PC-9 (cell line): ENCODE measurements at regions not wholly inside any gene's neighbourhood (a gene's known extent, or its start where the extent isn't known, plus 50 kb on each side); places are given as distances from the start of the nearest gene placed in this dataset.

ENCODE experiments used
- BruUV-seq: library from RNA; stranded (reverse); fragments of 400-500 nt; replicated peaks from 2 replicates; lab custom pipeline; 2021; lab: Mats Ljungman, UMichigan
- CTCF ChIA-PET: fragments of 300-600 bp; sonication (Branson Sonifier 250); formaldehyde crosslinking; loops from one replicate; lab custom pipeline; 2022; ENCODE audit warnings: antibody characterized with exemption; lab: Charles Lee
- POLR2A ChIA-PET: fragments of 300-600 bp; sonication (Branson Sonifier 250); formaldehyde crosslinking; loops from one replicate; lab custom pipeline; 2022; ENCODE audit warnings: antibody characterized with exemption; ENCODE audit not compliant: unreplicated experiment; lab: Charles Lee
- DNase-seq, 2 experiments: peaks; one replicate each; pipeline versions ENCODE4 v3.0.0 to v3.0.0-alpha.2; 2015 to 2022; ENCODE audit warnings: mixed read lengths in 1 of 2
- H2AFZ ChIP-seq: fragments of 200-600 bp; sonication (generic); 2 replicates; pipeline ENCODE4 v1.8.1; 2017; ENCODE audit warnings: antibody characterized with exemption
- H3F3A ChIP-seq: fragments of 200-600 bp; sonication (generic); 2 replicates; pipeline ENCODE4 v1.8.1; 2017; ENCODE audit warnings: antibody characterized with exemption, mild to moderate bottlenecking, low read depth; ENCODE audit not compliant: insufficient read depth
- H3K27ac ChIP-seq: fragments of 200-600 bp; sonication (generic); 2 replicates; pipeline ENCODE4 v1.6.1; 2016; ENCODE audit warnings: mixed run types
- H3K27me3 ChIP-seq: fragments of 200-600 bp; sonication (generic); 2 replicates; pipeline ENCODE4 v1.6.1; 2016; ENCODE audit warnings: low read depth, mixed run types; ENCODE audit not compliant: insufficient read depth
- H3K36me3 ChIP-seq: fragments of 200-600 bp; sonication (generic); 2 replicates; pipeline ENCODE4 v1.6.1; 2016; ENCODE audit warnings: low read depth, mixed run types
- H3K4me1 ChIP-seq: fragments of 200-600 bp; sonication (generic); replicated peaks from 2 replicates; pipeline ENCODE4 v1.6.1; 2016; ENCODE audit warnings: mixed run types; ENCODE audit not compliant: insufficient read depth
- H3K4me2 ChIP-seq: fragments of 200-600 bp; sonication (generic); 2 replicates; pipeline ENCODE4 v1.6.1; 2017; ENCODE audit warnings: mixed run types
- H3K4me3 ChIP-seq: fragments of 200-600 bp; sonication (generic); 2 replicates; pipeline ENCODE4 v1.6.1; 2016; ENCODE audit warnings: mixed run types
- H3K79me2 ChIP-seq: fragments of 200-600 bp; sonication (generic); 2 replicates; pipeline ENCODE4 v1.6.1; 2017; ENCODE audit warnings: low read depth, mixed run types
- H3K9me2 ChIP-seq: fragments of 200-600 bp; sonication (generic); 2 replicates; pipeline ENCODE4 v1.8.1; 2017; ENCODE audit warnings: mild to moderate bottlenecking; ENCODE audit not compliant: insufficient read depth
- H3K9me3 ChIP-seq: fragments of 200-600 bp; sonication (generic); 2 replicates; pipeline ENCODE4 v1.8.1; 2016; ENCODE audit warnings: low read depth; ENCODE audit not compliant: insufficient read depth
- H4K20me1 ChIP-seq: fragments of 200-600 bp; sonication (generic); 2 replicates; pipeline ENCODE4 v1.8.1; 2017; ENCODE audit not compliant: insufficient read depth
- EZH2 ChIP-seq: fragments of 200-600 bp; sonication (generic); IDR thresholded peaks from 2 replicates; pipeline ENCODE4 v1.8.0; 2017; ENCODE audit warnings: antibody characterized with exemption, low read depth
- intact Hi-C: fragments of 100-400 bp; cut with micrococcal nuclease; formaldehyde crosslinking; loops from one replicate; pipeline ENCODE4 v1.10.0; 2022; ENCODE audit not compliant: unreplicated experiment
- TF ChIP-seq, protein P1 (sequence below): fragments of 200-600 bp; sonication (generic); conservative IDR thresholded peaks from 2 replicates; pipeline ENCODE4 v1.6.1; 2017; ENCODE audit warnings: mixed run types, antibody characterized with exemption, mild to moderate bottlenecking, moderate library complexity

DNA sequence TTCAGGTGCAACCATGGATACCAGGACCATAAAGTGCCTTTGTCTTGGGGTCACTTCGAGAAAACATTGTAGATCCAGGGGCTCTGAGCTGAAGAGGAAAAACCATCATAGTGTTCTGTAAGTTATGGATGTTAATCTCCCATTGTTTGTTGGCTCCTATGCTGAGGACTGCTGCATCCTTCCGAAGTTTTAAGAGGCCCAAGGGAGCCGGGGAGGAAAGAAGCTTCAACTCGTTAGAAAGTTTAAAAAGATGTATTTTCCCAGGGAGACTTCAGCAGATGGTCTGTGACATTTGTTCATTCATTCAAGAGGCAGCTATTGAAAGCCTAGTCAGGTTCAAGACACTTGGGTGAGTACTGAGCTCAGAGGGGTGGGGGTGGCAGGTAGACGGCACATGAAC lies 378.8 kb upstream of the TBX3 start:
- Histone ChIP-seq H3K36me3 (no peaks in the 10 kb centered on the region), H3K27me3 (no peaks in the 10 kb centered on the region), H3K4me3 (no peak overlapping the region), H3K4me2 (no peak overlapping the region), H3K4me1 (no peaks in the 10 kb centered on the region), H4K20me1 (no peaks in the 10 kb centered on the region), H2AFZ (no peak overlapping the region), H3K27ac (no peak overlapping the region), H3K9me2 (no peaks in the 10 kb centered on the region), H3K9me3 (no peaks in the 10 kb centered on the region), H3K79me2 (no peaks in the 10 kb centered on the region), H3F3A (no peaks in the 10 kb centered on the region)
- intact Hi-C loops: no loop called here
- TF ChIP-seq, protein P1, sequence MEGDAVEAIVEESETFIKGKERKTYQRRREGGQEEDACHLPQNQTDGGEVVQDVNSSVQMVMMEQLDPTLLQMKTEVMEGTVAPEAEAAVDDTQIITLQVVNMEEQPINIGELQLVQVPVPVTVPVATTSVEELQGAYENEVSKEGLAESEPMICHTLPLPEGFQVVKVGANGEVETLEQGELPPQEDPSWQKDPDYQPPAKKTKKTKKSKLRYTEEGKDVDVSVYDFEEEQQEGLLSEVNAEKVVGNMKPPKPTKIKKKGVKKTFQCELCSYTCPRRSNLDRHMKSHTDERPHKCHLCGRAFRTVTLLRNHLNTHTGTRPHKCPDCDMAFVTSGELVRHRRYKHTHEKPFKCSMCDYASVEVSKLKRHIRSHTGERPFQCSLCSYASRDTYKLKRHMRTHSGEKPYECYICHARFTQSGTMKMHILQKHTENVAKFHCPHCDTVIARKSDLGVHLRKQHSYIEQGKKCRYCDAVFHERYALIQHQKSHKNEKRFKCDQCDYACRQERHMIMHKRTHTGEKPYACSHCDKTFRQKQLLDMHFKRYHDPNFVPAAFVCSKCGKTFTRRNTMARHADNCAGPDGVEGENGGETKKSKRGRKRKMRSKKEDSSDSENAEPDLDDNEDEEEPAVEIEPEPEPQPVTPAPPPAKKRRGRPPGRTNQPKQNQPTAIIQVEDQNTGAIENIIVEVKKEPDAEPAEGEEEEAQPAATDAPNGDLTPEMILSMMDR: no peak
- TF ChIP-seq EZH2: no peak
- ChIA-PET POLR2A (no interaction called here), CTCF (no interaction called here)
- DNase-seq: no peak
- BruUV-seq: no TSS peak

GRCh38 chr12:115060477-115061168 lies 376.6 kb upstream of the TBX3 start:
- no peaks in the 10 kb centered on the region for H3F3A ChIP-seq
- no peaks in the 10 kb centered on the region for H4K20me1 ChIP-seq
- BruUV-seq: no TSS peak
- no peaks in the 10 kb centered on the region for H3K79me2 ChIP-seq
- TF ChIP-seq EZH2: no peak
- TF ChIP-seq, protein P1: no peak
- ChIA-PET CTCF (no interaction called here), POLR2A (no interaction called here)
- DNase-seq: no peak
- intact Hi-C loops: no loop called here
- H3K9me2 ChIP-seq: no peaks in the 10 kb centered on the region
- no peaks in the 10 kb centered on the region for H3K27me3 ChIP-seq
- H3K9me3 ChIP-seq: no peaks in the 10 kb centered on the region
- no peak overlapping the region for H3K4me3 ChIP-seq
- no peaks in the 10 kb centered on the region for H3K4me1 ChIP-seq
- no peaks in the 10 kb centered on the region for H3K36me3 ChIP-seq
- H2AFZ ChIP-seq: no peak overlapping the region
- no peak overlapping the region for H3K4me2 ChIP-seq
- H3K27ac ChIP-seq: no peak overlapping the region

- Histone ChIP-seq H4K20me1 (no peaks in the 10 kb centered on the region; the same call in 1 of the 2 replicates), H3K79me2 (no peaks in the 10 kb centered on the region), H3K27ac (no peak overlapping the region), H3F3A (no peaks in the 10 kb centered on the region), H3K36me3 (no peaks in the 10 kb centered on the region), H2AFZ (no peak overlapping the region), H3K9me2 (no peaks in the 10 kb centered on the region), H3K4me2 (no peak overlapping the region), H3K27me3 (no peaks in the 10 kb centered on the region), H3K9me3 (no peaks in the 10 kb centered on the region), H3K4me1 (no peaks in the 10 kb centered on the region), H3K4me3 (no peak overlapping the region)
- BruUV-seq: no TSS peak
- DNase-seq: no peak
- POLR2A ChIA-PET: no interaction called here
- CTCF ChIA-PET: no interaction called here
- intact Hi-C loops: no loop called here
- TF ChIP-seq, protein P1: no peak
- TF ChIP-seq EZH2: no peak
These were observed 373.5 kb upstream of the TBX3 start for GRCh38 chr12:115057445-115057844.
